Neural progenitor cell (in vitro differentiated cells): ENCODE measurements at regions not wholly inside any gene's neighbourhood (a gene's known extent, or its start where the extent isn't known, plus 50 kb on each side); places are given as distances from the start of the nearest gene placed in this dataset.

Experiments
- DNase-seq: peaks from one replicate; pipeline ENCODE4 v3.0.0-alpha.2; 2016; ENCODE audit warnings: low spot score
- H2AFZ ChIP-seq: fragments of 200-600 bp; sonication (generic); replicated peaks from 2 replicates; pipeline ENCODE4 v1.6.1; 2016; ENCODE audit warnings: antibody characterized with exemption
- H3F3A ChIP-seq: fragments of 200-600 bp; sonication (generic); 2 replicates; pipeline ENCODE4 v1.6.1; 2016; ENCODE audit warnings: antibody characterized with exemption, low read depth
- H3K27ac ChIP-seq: fragments of 200-600 bp; sonication (generic); 2 replicates; pipeline ENCODE4 v1.5.1; 2016; ENCODE audit warnings: mild to moderate bottlenecking
- H3K27me3 ChIP-seq: fragments of 200-600 bp; sonication (generic); 2 replicates; pipeline ENCODE4 v1.6.1; 2016; ENCODE audit warnings: mild to moderate bottlenecking, moderate library complexity
- H3K36me3 ChIP-seq: fragments of 200-600 bp; sonication (generic); 2 replicates; pipeline ENCODE4 v1.5.1; 2016
- H3K4me1 ChIP-seq: fragments of 200-600 bp; sonication (generic); 2 replicates; pipeline ENCODE4 v1.6.1; 2016; ENCODE audit warnings: mixed run types
- H3K4me2 ChIP-seq: fragments of 200-600 bp; sonication (generic); 2 replicates; pipeline ENCODE4 v1.6.1; 2016
- H3K4me3 ChIP-seq: fragments of 200-600 bp; sonication (generic); 2 replicates; pipeline ENCODE4 v1.5.1; 2016
- H3K79me2 ChIP-seq: fragments of 200-600 bp; sonication (generic); 2 replicates; pipeline ENCODE4 v1.6.1; 2016; ENCODE audit warnings: low read depth
- H3K9ac ChIP-seq: fragments of 200-600 bp; sonication (generic); 2 replicates; pipeline ENCODE4 v1.6.1; 2016
- H3K9me3 ChIP-seq: fragments of 200-600 bp; sonication (generic); 2 replicates; pipeline ENCODE4 v1.5.1; 2016; ENCODE audit warnings: low read depth
- H4K20me1 ChIP-seq: fragments of 200-600 bp; sonication (generic); 2 replicates; pipeline ENCODE4 v1.6.1; 2016; ENCODE audit warnings: low read depth
- H3K27ac Mint-ChIP-seq: 3 replicates; pipeline ENCODE4 v1.8.0; 2021; ENCODE audit warnings: mixed read lengths
- H3K27me3 Mint-ChIP-seq: 2 replicates; pipeline ENCODE4 v1.8.0; 2022; ENCODE audit warnings: low read depth, mild to moderate bottlenecking, inconsistent platforms, moderate library complexity, mixed read lengths; ENCODE audit not compliant: insufficient read depth
- H3K36me3 Mint-ChIP-seq: 3 replicates; pipeline ENCODE4 v1.8.0; 2021; ENCODE audit warnings: mixed read lengths
- H3K4me1 Mint-ChIP-seq: 3 replicates; pipeline ENCODE4 v1.8.0; 2021; ENCODE audit warnings: mixed read lengths
- H3K4me3 Mint-ChIP-seq: 3 replicates; pipeline ENCODE4 v1.8.0; 2021; ENCODE audit warnings: mild to moderate bottlenecking, moderate library complexity, mixed read lengths
- H3K9me3 Mint-ChIP-seq: 3 replicates; pipeline ENCODE4 v1.8.0; 2020; ENCODE audit warnings: mixed read lengths
- CTCF ChIP-seq: fragments of 200-600 bp; sonication (generic); IDR thresholded peaks from 2 replicates; pipeline ENCODE4 v1.5.1; 2017; ENCODE audit warnings: antibody characterized with exemption, mild to moderate bottlenecking
- EZH2 ChIP-seq: fragments of 200-600 bp; sonication (generic); IDR thresholded peaks from 2 replicates; pipeline ENCODE4 v1.6.1; 2017; ENCODE audit warnings: antibody characterized with exemption, mild to moderate bottlenecking, moderate library complexity
- EZH2phosphoT487 ChIP-seq: fragments of 200-600 bp; sonication (generic); IDR thresholded peaks from 2 replicates; pipeline ENCODE4 v1.6.1; 2017; ENCODE audit warnings: antibody characterized with exemption

DNA sequence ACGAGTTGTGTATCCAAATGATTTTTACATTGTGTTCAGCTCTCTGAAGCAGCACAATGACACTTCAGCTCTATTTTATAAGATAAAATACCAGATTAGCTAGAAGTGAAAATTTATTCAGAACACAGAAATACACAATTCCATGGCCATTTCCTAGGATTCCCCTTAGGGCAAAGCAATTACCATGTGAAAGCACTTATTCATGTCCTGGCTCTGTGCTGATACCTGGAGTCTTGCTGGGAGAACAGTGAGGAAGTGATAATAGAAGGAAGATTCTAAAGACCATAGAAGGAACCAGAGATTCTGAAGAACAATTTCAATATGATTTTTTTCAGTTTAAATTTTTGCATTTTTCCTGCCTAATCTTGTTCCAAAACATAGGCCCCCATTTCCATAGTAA, 657.4 kb upstream of the ZWINT start:
- no peak overlapping the region for H3K4me3 Mint-ChIP-seq
- H3K9me3 Mint-ChIP-seq: peaks cover 4% of the 10 kb centered on the region
- peaks cover 5% of the 10 kb centered on the region for H3K27me3 Mint-ChIP-seq
- no peak overlapping the region for H3K9ac ChIP-seq
- TF ChIP-seq EZH2: no peak
- no peak for TF ChIP-seq CTCF
- no peak for TF ChIP-seq EZH2phosphoT487
- H3K4me3 ChIP-seq: no peak overlapping the region
- H3K79me2 ChIP-seq: no peaks in the 10 kb centered on the region
- H3K27ac Mint-ChIP-seq: no peak overlapping the region
- H3K9me3 ChIP-seq: no peaks in the 10 kb centered on the region
- no peaks in the 10 kb centered on the region for H3F3A ChIP-seq
- no peaks in the 10 kb centered on the region for H3K36me3 Mint-ChIP-seq
- H3K4me2 ChIP-seq: no peak overlapping the region
- H3K36me3 ChIP-seq: no peaks in the 10 kb centered on the region
- H3K4me1 Mint-ChIP-seq: peaks cover 16% of the 10 kb centered on the region
- H2AFZ ChIP-seq: no peak overlapping the region
- H3K27ac ChIP-seq: no peak overlapping the region
- no peaks in the 10 kb centered on the region for H3K27me3 ChIP-seq
- H4K20me1 ChIP-seq: no peaks in the 10 kb centered on the region
- DNase-seq: no peak
- no peaks in the 10 kb centered on the region for H3K4me1 ChIP-seq

- DNase-seq: no peak
- H3K9me3 Mint-ChIP-seq: peaks cover 4% of the 10 kb centered on the region
These were observed 656.4 kb upstream of the ZWINT start for GRCh38 chr10:57017356-57018037.

GRCh38 chr10:57015595-57016318, 654.7 kb upstream of the ZWINT start:
- Mint-ChIP-seq H3K9me3 (peaks cover 4% of the 10 kb centered on the region), H3K27me3 (peaks cover 5% of the 10 kb centered on the region), H3K4me3 (no peak overlapping the region), H3K27ac (no peak overlapping the region), H3K4me1 (peaks cover 16% of the 10 kb centered on the region), H3K36me3 (no peaks in the 10 kb centered on the region)
- H3K9ac ChIP-seq: no peak overlapping the region
- H2AFZ ChIP-seq: no peak overlapping the region
- TF ChIP-seq EZH2 (no peak), EZH2phosphoT487 (no peak), CTCF (no peak)
- H3K9me3 ChIP-seq: no peaks in the 10 kb centered on the region
- H3K27me3 ChIP-seq: no peaks in the 10 kb centered on the region
- no peak overlapping the region for H3K4me3 ChIP-seq
- H3F3A ChIP-seq: no peaks in the 10 kb centered on the region
- no peaks in the 10 kb centered on the region for H3K36me3 ChIP-seq
- H3K79me2 ChIP-seq: no peaks in the 10 kb centered on the region
- H3K27ac ChIP-seq: no peak overlapping the region
- DNase-seq: no peak
- H3K4me2 ChIP-seq: no peak overlapping the region
- no peaks in the 10 kb centered on the region for H3K4me1 ChIP-seq
- no peaks in the 10 kb centered on the region for H4K20me1 ChIP-seq

More at GRCh38 chr10:57017356-57018037, 656.4 kb upstream of the ZWINT start:
- H3K27ac Mint-ChIP-seq: no peak overlapping the region
- H3K36me3 ChIP-seq: no peaks in the 10 kb centered on the region
- no peaks in the 10 kb centered on the region for H3K79me2 ChIP-seq
- H3K27me3 Mint-ChIP-seq: peaks cover 5% of the 10 kb centered on the region
- H3K4me3 Mint-ChIP-seq: no peak overlapping the region
- H3K27me3 ChIP-seq: no peaks in the 10 kb centered on the region
- no peak overlapping the region for H2AFZ ChIP-seq
- no peaks in the 10 kb centered on the region for H3K36me3 Mint-ChIP-seq
- peaks cover 16% of the 10 kb centered on the region for H3K4me1 Mint-ChIP-seq
- H3K9ac ChIP-seq: no peak overlapping the region
- H3K9me3 ChIP-seq: no peaks in the 10 kb centered on the region
- no peak overlapping the region for H3K4me3 ChIP-seq
- TF ChIP-seq CTCF (no peak), EZH2 (no peak), EZH2phosphoT487 (no peak)
- no peaks in the 10 kb centered on the region for H3K4me1 ChIP-seq
- H3K4me2 ChIP-seq: no peak overlapping the region
- no peaks in the 10 kb centered on the region for H3F3A ChIP-seq
- H4K20me1 ChIP-seq: no peaks in the 10 kb centered on the region
- no peak overlapping the region for H3K27ac ChIP-seq
